Daoy (cell line): ENCODE measurements at regions not wholly inside any gene's neighbourhood (a gene's known extent, or its start where the extent isn't known, plus 50 kb on each side); places are given as distances from the start of the nearest gene placed in this dataset.

ENCODE experiments used
- DNase-seq: peaks from one replicate; pipeline ENCODE4 v3.0.0-alpha.2; 2015; ENCODE audit warnings: low read depth

DNA sequence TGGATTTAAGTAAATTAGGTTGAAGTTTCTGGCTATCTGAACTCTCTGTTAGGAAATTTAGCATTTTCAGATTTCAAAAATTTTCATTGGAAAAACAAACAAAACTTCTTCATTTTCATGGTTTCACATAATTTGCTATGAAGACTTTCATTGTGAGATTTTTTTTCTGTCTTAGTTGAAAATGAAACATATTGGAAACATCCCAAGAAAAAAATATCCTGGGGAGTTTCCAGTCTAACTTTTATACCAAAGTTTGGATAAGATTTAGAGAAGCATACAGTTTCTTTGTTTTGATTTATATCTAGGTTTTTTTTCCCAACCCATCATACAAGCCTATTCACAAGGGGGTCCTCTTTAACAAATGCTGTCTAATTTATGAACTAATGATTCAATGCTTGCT, 300.5 kb upstream of the SEMA3A start:
- DNase-seq = no peak

DNA sequence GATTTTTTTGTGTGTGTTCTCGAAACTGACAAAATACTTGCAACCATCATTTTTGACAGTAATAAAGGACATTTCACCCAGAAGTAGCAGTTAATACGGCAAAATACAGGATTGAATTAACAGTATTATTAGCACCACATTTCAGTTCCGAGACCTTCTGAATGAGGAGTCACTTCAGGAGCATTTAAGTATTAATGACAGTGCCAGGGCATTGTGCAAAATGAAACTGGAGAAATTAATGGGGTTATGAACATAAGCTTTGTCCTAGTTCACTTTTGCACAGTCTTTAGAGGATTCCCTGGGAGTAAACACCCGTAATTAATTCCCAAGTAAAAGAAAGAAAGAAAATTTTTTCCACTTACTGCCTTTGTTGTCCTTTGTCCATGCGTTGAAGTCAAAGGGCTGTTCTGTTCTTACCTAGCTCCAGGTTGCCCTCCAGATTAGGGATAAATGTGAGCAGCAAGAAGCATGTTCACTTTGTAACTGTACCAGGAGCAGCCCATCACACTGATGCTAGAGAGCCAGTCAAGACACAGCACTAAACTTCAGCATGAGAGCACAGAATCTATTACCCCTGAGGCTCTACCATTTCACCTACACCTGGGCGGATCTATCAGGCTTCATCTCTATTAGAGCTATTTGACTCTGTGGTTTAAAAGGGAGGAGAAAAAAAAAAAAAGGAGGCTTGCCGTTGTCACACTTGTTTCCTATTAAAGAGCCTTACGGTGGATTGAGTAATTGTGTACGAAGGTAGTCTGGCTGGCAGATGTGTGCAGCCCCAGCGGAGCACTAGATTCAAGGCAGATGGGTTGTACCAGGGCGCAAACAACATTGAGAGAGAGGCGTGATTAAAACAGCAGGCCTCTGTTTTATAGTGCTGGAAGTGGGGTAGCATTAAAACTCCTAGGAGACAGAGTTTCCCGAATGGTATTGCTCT, 297.8 kb upstream of the SEMA3A start:
- DNase-seq = no peak

DNA sequence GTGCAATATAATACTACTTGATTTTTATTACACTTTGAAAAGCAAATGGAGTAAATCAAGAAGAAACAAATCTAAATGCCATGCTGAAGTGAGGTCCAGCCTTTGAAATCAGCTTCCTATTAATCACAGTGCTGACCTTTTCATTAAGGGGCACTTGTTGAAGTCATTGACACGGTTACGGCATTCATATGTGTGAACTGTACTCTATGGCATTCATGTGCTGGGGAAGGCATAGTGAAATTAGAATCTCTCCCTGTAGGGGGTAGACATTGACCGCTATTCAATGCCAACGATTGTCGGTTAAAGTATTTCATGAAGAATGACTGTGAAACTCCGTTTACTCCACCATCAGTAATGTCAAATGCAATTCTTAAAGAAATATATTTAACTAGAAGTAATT, 296.1 kb upstream of the SEMA3A start:
- no peak for DNase-seq

DNA sequence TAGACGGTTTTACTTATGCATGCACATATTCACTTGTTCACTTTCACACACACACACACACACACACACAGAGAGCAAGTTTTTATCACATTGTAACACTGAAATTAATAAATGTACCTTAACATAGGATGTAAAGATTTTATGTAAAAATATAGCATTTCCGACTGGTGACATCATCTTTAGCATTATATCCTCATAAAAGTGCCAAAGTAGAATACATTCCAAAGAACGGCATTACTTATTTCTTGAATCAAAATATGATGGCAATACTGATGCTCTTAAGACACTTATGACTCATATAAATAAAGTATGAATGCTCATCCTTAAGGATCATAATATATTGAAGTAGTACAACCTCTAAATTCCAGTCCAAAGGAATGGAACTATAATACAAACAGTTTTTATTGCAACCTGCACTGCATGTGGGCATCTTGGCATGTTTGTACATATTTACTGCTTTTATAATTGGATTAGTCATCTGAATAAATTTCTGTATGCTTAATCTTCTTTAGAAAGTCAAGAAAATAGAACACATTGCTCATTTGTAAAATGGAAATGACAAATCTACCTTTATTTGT, 290.0 kb upstream of the SEMA3A start:
- DNase-seq = no peak

DNA sequence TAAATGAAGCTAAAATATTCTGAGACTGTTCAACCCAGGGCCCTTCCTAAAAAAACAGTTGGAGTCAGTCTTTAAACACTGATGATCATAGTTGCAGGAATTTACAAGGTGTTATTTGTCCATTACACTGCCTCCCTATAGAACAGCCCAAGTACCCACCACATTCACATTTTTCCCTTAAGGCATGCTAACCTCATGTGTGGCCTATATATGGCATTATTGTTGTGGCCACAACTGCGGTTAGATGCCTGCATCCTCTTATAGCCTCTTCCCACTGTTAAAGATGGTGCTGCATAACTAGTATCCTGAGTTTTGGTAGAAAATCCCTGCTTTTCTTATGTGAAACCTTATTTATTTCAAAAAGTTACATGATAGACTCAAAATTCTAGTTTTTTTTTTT, 287.9 kb upstream of the SEMA3A start:
- DNase-seq = no peak

DNA sequence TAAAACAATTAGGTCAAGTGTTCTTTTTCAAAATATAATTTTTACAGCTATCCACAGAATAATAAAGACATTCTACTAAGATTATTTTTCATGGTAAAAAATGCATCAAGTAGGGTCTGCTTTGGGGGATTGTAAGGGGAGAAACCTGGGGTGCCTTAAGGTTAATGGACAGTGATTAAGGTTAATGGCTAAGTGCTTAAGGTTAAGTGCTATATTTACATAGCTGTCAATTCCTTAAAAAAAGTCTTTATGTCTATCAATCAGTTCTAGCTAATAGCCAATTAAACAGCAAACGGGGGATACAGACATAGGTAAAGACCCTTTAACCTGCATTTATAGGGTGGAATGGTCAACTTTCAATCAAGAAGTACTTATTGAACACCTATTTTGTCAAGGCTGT, 284.5 kb upstream of the SEMA3A start:
- no peak for DNase-seq

DNA sequence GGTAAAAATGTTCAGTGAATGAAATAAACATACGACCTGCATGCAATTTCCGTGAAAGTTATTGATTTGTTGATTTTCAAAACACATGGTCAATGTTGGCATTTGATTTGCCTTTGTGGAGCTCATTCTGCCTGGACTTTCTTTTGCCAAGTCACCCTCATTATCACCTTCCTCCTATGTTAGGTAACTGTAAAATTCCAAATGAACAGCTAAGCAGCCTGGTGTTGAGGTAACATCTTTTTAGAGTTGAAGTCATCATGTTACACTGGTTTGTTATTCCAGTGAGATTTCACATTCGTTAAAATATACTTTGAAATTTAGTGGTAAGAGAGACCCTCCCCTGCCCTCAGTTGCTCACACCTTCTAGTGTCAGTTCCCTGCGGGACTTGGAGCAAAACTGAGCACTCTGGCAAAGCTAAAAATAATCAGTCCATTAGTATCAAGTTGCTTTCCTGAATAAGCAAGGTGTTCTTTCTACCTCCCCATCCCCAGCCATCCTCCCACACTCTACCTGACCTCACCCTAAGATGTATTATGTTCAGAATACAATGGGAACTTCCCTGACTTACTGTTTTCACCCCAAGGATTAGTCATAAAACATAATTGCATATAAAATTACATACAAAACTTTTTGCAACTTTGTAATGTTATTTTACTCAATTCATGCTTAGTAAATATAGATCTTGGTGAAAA, 283.3 kb upstream of the SEMA3A start:
- peak; percentile 9 for DNase-seq

DNA sequence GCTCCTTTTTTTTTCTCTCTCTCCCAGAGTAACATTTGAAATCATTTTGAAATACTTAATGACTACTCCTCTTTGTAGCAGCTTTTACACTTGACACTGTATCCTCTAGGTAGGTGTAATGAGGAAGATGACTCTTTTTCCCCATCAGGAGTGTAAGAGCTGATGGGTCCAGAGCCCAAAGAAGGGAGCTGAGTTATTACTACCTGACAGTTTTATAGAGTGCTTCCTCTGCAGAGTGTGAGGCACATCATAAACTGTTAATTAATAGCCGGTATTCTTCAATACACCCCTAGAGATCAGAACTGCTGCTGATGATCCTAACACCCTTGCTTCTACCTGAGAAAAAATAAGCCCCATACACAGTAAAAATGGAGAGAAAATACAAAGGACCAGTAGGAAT, 279.8 kb upstream of the SEMA3A start:
- DNase-seq = no peak

DNA sequence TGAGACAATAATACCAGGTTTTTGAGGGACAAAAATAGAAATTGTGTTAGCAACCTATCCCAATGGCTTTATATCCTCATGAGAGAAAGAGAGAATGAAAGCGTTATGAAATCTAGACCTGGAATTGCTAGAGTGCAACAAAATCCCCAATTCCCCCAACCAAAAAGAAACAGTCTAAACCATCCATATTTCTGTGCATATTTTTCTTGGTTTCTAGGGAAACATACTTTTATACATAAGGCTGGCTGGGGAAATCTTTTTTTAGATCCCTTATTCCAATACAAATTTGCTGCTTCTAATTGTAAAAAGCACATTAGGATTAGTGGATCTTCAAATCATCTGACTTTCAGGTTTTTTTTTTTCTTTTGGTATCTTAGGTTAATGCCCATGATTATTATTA, 277.0 kb upstream of the SEMA3A start:
- no peak for DNase-seq

DNA sequence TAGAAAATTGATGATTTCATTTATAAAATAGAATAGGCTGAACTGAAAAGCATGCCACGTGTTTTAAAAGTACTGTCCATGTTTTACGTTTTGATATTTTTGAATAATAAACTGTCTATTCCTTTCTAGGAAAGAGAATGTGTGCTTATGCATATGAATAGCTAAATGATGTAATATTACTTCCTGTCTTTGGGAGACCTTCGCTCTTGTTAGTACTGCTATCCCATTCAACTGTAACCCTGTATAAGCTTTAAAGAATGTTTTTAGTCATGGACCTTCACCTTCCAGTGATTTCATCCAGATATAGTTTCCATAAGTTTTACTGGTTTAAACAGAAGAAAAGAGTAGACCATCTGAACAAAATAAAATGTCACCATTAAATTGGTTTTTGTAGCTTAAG, 274.4 kb upstream of the SEMA3A start:
- no peak for DNase-seq

DNA sequence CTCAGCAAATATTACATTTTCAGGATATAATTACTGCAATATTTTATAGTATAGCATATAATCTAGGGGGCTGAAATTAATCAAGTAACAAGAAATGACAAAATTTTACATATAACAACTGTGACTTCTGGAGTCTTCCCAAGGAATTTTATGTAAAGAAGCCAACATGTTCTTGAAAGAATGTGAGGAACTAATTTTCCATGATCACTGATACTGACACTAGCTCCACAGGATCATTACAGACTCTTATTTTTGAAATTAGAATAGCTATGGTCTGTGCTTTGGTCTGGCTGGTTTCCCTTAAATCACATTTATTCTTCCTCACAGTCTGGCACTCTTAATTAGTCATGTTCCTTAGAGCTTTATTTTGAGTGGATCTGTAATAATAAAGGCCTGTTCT, 267.7 kb upstream of the SEMA3A start:
- DNase-seq = no peak

DNA sequence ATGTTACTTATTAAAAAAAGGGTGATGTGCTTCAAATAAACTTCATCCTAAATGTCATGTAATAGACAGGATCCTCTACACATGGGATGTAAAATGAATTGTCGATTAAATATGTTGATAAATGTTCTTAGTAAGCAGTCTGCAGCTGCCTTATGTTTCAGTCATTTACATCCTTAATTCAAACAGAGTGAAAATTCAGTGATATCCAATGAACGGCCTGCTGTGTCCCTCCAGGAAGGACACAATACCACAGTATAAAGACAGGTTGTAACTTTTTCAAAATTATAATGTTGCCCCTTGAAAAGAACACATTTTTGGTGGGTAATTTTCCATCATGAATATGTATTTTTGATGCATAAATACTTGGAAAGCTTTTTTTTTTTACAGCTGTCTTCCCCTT, 266.5 kb upstream of the SEMA3A start:
- DNase-seq = no peak

DNA sequence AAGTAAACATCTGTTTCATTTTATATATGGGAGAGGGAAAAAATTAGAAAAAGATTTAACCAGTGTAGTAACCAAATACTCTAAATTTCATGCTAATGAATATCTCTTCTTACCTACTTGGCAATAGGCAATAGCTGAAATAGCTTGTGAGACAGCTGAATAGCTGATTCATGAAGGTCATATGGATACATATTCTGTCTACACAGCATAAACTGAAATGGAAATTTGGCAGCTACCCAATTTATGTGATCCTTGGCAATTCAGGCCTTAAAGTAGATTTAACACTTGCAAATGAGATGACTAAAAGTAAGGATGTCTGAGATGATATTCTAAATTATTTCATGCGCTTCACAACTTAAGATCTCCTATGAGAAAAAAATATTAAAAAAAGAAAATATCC, 261.2 kb upstream of the SEMA3A start:
- no peak for DNase-seq

DNA sequence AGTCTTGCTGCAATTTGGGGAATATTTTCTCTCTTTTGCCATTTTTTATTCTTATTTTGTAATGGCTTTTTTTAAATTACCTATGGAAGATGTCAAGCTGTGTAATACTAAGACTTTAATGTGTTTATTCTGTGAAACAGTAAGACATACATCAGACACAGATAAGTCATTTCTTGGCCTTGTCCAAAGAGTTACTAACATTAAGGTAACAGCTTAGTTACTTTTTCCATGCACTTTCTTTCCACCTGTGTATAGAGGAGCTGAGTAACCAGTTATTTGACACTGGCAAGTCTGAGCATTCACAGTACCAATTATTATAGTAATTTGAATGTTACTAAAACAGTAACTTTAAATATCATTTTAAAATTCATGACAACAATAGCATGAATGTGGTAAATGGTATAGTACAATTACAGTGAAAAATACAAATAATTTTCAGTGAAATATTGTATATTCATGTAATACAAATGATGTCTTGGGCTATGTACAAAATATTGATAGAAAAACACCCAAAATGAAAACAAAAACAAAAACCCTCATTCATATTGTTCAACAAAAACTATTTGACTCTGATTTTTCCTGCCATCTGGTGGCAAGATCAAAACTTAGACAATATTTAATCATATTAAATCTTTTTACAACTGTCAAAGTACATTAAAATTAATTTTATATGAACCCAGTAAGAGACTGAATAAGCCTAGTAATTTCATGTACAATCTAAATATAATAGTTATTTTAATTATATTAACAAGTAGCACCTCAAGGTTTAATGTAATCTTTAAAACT, 259.8 kb upstream of the SEMA3A start:
- no peak for DNase-seq

DNA sequence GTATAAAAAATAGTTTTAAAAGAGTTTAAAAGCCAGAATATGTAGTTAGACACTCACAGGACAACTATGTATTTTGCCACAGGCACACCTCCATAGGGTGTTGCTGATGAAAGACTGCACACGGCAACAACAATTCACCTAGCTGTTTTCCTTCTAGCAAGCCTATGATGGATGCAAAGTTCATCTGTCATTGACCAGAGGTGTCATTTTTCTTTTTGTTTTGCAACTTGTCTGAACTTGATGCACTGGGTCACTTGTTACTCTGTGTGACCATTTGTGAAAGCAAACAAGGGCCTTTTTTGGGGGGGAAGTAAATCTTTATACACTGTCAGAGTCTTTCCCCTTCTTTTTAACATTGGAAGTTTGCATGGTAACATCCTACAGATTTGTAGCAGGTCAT, 258.0 kb upstream of the SEMA3A start:
- DNase-seq = no peak

DNA sequence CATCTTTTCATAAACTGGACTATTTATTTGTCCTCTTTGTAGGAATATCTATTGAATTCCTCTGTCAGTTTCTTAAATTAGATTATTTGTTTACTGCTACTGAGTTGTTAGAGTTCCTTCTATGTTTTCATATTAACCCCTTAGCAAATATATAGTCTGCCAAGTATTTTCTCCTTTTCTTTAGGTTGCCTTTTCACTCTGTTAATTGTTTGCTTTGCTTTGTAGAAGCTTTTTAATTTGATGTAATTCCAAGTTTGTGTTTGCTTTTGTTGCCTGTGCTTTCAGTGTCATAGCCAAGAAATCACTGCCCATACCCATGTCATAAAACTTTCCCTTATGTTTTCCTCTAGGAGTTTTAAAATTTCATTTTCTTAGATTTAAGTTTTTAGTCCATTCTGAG, 256.2 kb upstream of the SEMA3A start:
- DNase-seq = no peak

DNA sequence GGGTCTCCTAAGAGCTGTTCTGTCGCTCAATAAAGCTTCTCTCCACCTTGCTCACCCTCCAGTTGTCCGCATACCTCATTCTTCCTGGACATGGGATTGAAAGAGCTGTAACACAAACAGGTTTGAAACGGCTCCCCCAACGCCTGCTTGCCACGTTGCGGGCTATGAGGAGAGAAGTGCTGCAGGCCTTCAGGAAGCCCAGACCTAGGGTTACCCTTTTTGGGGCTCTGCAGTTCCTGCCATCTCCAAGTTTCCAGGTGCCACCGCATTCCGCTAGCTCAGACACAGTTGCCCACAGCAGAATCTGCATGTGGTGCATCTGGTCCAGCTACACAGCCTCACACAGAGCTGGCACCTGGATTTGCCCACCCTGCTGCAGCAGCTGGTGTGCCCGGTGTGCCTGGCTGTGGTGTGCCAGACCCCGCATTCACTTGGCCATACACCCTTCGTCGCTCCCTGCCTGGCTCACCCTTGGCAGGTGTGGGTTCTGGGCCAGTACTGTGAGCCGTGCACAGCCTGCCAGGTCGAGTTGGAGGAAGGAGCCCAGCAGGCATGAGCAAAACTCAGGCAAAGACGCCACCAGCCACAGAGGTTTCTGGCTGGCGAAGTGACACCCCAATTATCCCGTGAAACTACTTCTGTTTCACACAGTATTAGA, 253.2 kb upstream of the SEMA3A start:
- DNase-seq = no peak

DNA sequence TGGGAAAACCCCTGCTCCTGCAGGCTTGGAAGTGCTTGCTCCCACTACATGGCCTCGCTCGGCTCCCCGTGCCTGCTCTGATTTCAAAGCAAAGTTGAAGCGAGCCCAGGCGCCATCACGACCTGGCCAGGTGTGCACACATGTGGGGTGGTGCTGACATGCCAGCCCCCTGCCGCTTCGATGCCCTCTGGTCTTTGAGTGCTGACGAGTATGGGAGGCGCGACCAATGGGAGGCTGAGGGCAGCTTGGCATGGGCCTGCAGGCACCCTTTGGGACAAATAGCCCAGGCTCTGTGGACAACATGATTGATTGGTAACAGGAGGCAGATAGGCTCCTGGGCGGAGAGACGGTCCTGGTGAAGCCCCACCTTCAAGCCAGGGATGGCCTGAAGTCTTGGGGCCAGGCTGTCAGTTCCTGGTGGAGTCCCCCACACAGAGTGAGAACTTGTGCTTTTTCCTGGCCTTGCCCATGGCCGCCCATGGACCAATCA, 252.4 kb upstream of the SEMA3A start:
- no peak for DNase-seq

DNA sequence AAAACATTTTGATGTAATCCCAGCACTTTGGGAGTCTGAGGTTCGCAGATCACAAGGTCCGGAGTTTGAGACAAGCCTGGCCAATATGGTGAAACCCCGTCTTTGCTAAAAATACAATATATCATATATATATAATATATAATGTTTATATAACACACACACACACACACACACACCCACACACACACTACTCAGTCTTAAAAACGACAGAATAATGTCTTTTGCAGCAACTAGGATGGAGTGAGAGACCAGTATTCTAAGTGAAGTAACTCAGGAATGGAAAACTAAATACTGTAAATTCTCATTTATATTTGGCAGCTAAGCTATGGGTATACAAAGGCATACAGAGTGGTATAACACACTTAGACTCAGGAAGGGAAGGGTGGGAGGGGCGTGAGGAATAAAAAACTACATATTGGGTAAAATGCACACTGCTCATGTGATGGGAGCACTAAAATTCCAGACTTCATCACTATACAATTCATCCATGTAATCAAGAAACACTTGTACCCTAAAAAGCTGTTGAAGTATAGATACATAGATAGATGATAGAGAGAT, 231.2 kb upstream of the SEMA3A start:
- DNase-seq = no peak

DNA sequence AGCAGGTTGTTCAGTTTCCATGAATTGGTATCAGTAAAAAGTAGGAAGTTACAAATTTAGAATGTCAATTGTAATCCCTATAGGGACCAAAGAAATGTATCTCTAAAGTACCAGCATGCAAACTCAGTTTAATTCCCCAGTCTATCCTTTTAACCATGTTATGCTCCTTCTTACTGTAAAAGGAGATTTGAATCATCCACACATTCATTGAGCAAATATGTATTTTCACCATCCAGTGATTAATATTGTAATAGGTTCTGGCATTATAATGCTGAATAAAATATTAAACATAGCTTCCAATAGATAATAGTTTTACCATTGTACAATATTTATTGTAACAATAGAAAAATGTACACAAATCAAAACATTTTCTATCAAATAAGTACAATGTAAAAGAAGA, 228.2 kb upstream of the SEMA3A start:
- no peak for DNase-seq
